Activated CD8-positive, alpha-beta memory T cell treated with anti-CD3 and anti-CD28 coated beads, Interleukin-2, amount 10 ng/mL, durations not matched to agents 7 days and 5 days (primary cell): ENCODE measurements at regions not wholly inside any gene's neighbourhood (a gene's known extent, or its start where the extent isn't known, plus 50 kb on each side); places are given as distances from the start of the nearest gene placed in this dataset.

Experiments used
- ATAC-seq: fragments of 150-1000 bp; cut with Tn5 transposase; one replicate; pipeline ENCODE4 v1.10.0; 2021; ENCODE audit warnings: moderate library complexity
- CTCF ChIA-PET: fragments of 350-600 bp; sonication (Branson Sonifier 250); formaldehyde crosslinking; loops from one replicate; lab custom pipeline; 2021; ENCODE audit warnings: antibody characterized with exemption; lab: Charles Lee
- DNase-seq: peaks from one replicate; pipeline ENCODE4 v3.0.0-alpha.2; 2020
- H3K27ac Mint-ChIP-seq: one replicate; pipeline ENCODE4 v1.8.0; 2021; ENCODE audit warnings: mild to moderate bottlenecking, mixed read lengths
- H3K27me3 Mint-ChIP-seq: one replicate; pipeline ENCODE4 v1.8.0; 2021; ENCODE audit warnings: mixed read lengths
- H3K36me3 Mint-ChIP-seq: one replicate; pipeline ENCODE4 v1.8.0; 2021; ENCODE audit warnings: mild to moderate bottlenecking, mixed read lengths
- H3K4me1 Mint-ChIP-seq: one replicate; pipeline ENCODE4 v1.8.0; 2021; ENCODE audit warnings: mixed read lengths
- H3K4me3 Mint-ChIP-seq: one replicate; pipeline ENCODE4 v1.8.0; 2021; ENCODE audit warnings: mild to moderate bottlenecking, moderate library complexity, mixed read lengths
- H3K9me3 Mint-ChIP-seq: one replicate; pipeline ENCODE4 v1.8.0; 2022; ENCODE audit warnings: low read depth, mixed read lengths

DNA sequence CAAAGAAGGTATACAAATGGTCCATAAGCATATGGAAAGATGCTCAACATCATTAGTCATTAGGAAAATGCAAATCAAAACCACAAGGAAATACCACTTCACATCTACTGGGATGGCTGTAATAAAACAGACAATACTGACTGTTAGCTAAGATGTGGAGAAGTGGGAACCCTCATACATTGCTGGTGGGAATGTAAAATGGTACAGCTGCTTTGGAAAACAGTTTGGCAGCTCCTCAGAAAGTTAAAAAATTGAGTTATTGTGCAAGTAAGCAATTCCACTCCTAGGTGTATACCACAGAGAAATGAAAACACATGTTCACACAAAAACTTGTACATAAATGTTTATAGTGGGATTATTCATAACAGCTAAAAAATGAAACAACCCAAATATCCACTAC lies 173.0 kb upstream of the JAG1 start:
- Mint-ChIP-seq H3K4me1 (no peaks in the 10 kb centered on the region), H3K9me3 (peaks cover 2% of the 10 kb centered on the region), H3K4me3 (no peak overlapping the region), H3K27me3 (no peaks in the 10 kb centered on the region), H3K36me3 (no peaks in the 10 kb centered on the region), H3K27ac (no peak overlapping the region)
- no peak for DNase-seq
- CTCF ChIA-PET, result no interaction called here
- ATAC-seq, result no peak

DNA sequence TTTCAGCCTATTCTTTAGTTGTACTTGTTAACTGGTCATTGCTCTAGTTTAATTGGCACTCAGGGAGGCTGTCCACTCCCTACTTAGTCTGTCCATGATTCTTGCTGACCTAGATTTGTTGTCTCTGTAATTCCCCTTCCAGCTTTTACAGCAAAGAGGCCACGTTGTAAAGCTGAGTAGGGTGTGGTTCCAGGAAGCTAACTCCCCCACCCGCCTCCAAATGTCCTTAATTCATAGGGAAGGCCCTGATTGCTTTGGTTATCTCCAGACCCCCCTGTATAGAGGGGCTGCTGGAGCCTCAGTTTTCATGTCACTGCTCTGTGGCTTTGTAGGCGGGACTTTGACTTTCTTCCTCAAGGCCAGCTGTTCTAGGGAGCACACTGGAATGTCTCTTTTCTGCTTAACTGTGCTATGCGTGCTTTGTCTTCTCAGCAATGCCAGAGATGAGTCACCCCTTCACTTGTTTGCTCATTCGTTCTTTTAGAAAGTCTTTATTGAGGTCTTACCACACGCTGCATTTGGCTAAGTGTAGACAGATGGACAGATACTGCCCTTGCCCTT lies 175.1 kb upstream of the JAG1 start:
- ATAC-seq, result no peak
- H3K9me3 Mint-ChIP-seq, result no peaks in the 10 kb centered on the region
- CTCF ChIA-PET, result no interaction called here
- no peak overlapping the region for H3K27ac Mint-ChIP-seq
- no peaks in the 10 kb centered on the region for H3K27me3 Mint-ChIP-seq
- no peaks in the 10 kb centered on the region for H3K4me1 Mint-ChIP-seq
- H3K4me3 Mint-ChIP-seq, result no peak overlapping the region
- no peak for DNase-seq
- H3K36me3 Mint-ChIP-seq, result no peaks in the 10 kb centered on the region

DNA sequence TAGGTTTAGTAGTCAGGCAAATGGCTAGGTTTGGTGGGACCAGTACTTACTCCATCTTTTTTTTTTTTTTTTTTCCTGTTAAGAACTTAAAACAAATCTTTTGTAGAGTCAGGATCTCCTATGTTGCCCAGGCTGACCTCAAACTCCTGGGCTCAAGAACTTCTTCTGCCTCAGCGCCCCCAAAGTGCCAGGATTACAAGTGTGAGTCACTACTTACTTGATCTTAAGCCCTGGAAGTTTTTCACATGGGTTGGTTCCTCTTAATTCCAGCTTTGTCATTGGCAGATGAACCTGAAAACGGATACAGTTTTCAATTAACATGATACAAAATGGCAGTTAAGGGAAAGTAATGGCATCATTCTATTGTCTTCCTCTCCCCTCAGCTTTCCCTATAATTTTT lies 179.4 kb upstream of the JAG1 start:
- Mint-ChIP-seq H3K9me3 (no peaks in the 10 kb centered on the region), H3K4me1 (no peaks in the 10 kb centered on the region), H3K27me3 (no peaks in the 10 kb centered on the region), H3K4me3 (no peak overlapping the region), H3K27ac (no peak overlapping the region), H3K36me3 (no peaks in the 10 kb centered on the region)
- DNase-seq (no peak), ATAC-seq (no peak)
- CTCF ChIA-PET, result no interaction called here

DNA sequence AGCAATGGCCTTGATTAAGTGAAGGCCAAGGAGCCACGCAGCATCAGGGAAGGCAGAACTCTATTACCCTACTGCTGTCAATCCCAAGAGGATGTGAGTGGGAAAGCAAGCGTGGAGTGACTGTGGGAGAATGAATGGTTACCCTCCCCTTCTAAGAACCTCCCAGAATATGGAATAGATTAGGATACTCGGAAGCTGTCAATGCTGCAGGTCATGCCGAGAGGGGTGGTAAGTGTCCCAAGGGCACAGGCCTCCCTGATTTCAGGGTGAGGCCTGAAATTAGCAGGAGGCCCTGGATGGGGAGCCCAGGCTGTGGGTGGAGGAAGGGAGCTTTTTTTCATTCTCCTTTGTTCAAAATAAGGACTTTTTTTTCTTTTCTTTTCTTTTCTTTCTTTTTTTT lies 179.9 kb upstream of the JAG1 start:
- Mint-ChIP-seq H3K9me3 (no peaks in the 10 kb centered on the region), H3K36me3 (no peaks in the 10 kb centered on the region), H3K27me3 (no peaks in the 10 kb centered on the region), H3K27ac (no peak overlapping the region), H3K4me1 (no peaks in the 10 kb centered on the region), H3K4me3 (no peak overlapping the region)
- CTCF ChIA-PET, result no interaction called here
- ATAC-seq (no peak), DNase-seq (no peak)

DNA sequence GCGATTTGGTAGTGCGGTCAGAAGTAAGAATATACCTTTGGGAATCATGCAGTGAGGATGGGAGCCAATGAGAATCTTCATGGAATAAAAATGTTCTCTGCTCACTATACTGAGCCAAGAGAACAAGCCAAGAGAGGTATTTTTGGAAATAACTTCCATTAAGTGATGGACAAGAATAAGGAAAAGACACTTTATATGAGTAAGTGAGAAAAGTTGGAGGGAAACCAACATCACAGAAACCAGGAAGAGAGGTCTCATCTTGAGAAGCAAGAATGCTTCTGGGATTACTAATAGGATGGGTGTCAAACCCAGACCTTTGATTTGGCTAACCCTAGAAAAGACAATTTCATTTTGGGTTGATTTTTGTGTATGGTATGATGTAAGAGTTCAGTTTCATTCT lies 181.2 kb upstream of the JAG1 start:
- ATAC-seq (no peak), DNase-seq (no peak)
- CTCF ChIA-PET, result no interaction called here
- Mint-ChIP-seq H3K27ac (no peak overlapping the region), H3K4me1 (no peaks in the 10 kb centered on the region), H3K4me3 (no peak overlapping the region), H3K36me3 (no peaks in the 10 kb centered on the region), H3K9me3 (peaks cover 2% of the 10 kb centered on the region), H3K27me3 (no peaks in the 10 kb centered on the region)

DNA sequence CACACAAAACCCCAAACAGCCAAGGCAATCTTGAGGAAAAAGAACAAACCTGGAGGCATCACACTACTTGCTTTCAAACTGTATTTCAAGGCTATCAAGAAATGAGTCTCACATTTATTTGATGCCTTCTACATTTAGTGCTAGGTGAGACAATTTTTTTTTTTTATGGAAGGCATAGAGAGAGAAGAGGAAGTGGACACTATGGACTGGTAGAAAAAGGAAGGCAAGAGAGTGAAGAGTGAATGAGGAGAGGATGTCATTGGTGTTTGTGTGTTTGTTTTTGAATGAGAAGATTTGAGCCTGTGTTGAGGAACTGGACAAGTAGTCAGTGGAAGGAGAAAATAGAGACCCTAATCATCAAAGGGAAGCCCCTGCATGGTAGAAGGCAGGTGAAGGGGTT lies 182.0 kb upstream of the JAG1 start:
- ATAC-seq, result no peak
- H3K36me3 Mint-ChIP-seq, result no peaks in the 10 kb centered on the region
- no peaks in the 10 kb centered on the region for H3K27me3 Mint-ChIP-seq
- H3K4me3 Mint-ChIP-seq, result no peak overlapping the region
- CTCF ChIA-PET, result no interaction called here
- DNase-seq, result no peak
- H3K4me1 Mint-ChIP-seq, result no peaks in the 10 kb centered on the region
- H3K27ac Mint-ChIP-seq, result no peak overlapping the region
- peaks cover 2% of the 10 kb centered on the region for H3K9me3 Mint-ChIP-seq

DNA sequence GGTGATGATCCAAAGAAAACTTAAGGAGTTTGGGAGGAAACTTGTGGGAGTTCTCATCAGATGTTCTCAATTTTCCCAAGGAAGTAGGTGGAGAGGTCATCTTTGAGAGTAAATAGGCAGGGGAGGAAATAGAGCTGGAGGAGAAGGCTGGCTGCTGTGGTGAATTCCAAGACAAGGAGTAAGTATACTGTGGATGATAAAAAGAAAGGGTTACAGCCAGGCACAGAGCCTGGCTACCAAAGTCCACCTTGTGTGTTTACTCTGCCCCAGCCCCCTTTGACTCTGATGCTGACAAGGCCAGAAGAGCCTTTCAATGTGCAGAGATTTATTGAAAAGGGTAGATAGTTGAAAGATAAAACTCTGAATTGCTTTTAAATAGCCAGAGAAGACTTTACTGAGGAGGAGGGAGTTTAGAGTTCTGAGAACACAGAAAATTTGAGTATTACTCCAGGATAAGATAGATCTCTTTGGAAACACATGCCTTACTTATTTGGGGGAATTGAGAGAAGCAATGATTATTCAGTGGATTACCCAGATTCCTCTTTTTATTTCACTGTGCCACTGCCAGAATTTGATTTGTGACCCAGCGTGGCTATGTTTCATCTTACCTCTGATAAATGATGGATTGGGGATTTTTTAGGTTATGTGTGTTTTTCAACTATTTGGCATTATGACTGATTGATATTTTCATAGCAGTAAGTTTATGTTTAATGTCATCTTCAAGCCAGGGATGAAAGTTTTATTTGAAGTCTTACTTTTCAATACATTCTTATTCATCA lies 182.6 kb upstream of the JAG1 start:
- H3K27ac Mint-ChIP-seq, result no peak overlapping the region
- ATAC-seq (no peak), DNase-seq (no peak)
- H3K9me3 Mint-ChIP-seq, result peaks cover 2% of the 10 kb centered on the region
- CTCF ChIA-PET, result no interaction called here
- H3K4me3 Mint-ChIP-seq, result no peak overlapping the region
- no peaks in the 10 kb centered on the region for H3K27me3 Mint-ChIP-seq
- no peaks in the 10 kb centered on the region for H3K4me1 Mint-ChIP-seq
- H3K36me3 Mint-ChIP-seq, result no peaks in the 10 kb centered on the region

DNA sequence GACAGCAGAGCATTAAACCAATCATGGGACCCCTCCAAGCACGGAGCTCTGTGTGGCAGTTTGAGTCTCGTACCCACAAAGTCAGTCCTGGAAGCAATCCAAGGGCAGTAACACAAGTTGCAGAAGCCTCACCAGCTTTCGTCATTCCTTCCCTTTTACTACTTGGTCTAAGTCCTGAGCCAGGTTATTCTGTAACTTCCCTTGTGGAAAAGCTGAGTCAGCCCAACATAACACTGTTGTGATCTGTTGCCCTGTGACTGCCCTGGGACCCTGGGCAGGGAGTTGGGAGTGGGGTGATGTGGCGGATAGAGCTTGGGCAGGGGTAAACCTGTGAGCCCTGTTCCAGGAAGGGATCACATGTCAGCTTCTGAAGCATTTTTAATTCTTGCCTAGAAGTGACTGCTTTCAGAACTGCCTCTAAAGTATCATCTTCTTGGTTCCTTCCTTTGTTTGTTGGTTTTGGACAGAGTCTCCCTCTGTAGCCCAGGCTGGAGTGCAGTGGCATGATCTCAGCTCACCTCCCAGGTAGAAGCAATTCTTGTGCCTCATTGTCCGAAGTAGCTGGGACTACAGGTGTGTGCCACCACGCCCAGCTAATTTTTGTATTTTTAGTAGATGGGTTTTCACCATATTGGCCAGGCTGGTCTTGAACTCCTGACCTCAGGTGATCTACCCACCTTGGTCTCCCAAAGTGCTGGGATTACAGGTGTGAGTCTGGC lies 183.7 kb upstream of the JAG1 start:
- no peak overlapping the region for H3K4me3 Mint-ChIP-seq
- CTCF ChIA-PET, result no interaction called here
- H3K36me3 Mint-ChIP-seq, result no peaks in the 10 kb centered on the region
- H3K9me3 Mint-ChIP-seq, result peaks cover 2% of the 10 kb centered on the region
- ATAC-seq (no peak), DNase-seq (no peak)
- H3K27ac Mint-ChIP-seq, result no peak overlapping the region
- H3K27me3 Mint-ChIP-seq, result no peaks in the 10 kb centered on the region
- no peaks in the 10 kb centered on the region for H3K4me1 Mint-ChIP-seq

DNA sequence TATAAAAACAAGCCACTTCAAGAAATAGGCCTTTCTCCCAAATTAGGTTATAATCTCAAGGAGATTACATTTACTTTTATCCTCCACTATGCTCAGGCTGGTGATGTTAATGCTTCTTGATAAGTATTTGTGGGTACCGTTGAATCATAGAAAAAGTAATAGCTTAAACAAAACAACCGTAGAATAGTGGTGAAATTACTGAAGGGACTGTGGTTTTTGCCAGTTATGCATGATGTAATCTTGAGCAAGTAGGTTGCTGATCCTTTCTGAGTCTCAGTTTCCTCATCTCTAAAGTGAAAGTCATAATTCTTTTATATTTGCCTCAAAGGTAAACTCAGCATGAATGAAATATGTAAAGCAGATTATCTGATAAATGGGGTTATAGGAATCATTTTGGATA lies 187.3 kb upstream of the JAG1 start:
- CTCF ChIA-PET, result no interaction called here

DNA sequence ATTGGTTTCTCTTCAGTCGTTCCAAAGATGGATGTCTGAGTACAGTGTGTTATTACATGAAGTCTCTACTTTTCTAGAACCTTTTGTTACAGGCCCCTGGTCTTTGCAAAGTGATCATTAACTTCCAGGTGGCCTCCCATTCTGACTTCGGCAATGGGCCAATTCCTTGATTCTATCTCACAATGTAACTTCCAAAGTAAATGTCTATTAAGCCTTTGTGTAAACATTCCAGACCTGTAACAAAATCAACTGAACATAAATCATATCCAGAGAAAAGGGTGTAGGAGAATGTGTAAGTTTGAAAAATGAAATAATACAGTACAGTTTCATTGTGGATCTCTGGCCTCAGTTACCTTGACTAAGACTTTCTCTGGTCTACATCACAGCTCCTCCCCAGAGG lies 187.8 kb upstream of the JAG1 start:
- no peak overlapping the region for H3K4me3 Mint-ChIP-seq
- H3K4me1 Mint-ChIP-seq, result no peaks in the 10 kb centered on the region
- no peak overlapping the region for H3K27ac Mint-ChIP-seq
- H3K9me3 Mint-ChIP-seq, result peaks cover 6% of the 10 kb centered on the region
- H3K36me3 Mint-ChIP-seq, result no peaks in the 10 kb centered on the region
- no peak for ATAC-seq
- H3K27me3 Mint-ChIP-seq, result no peaks in the 10 kb centered on the region
- CTCF ChIA-PET, result no interaction called here
- no peak for DNase-seq

More for the DNA sequence above, 187.3 kb upstream of the JAG1 start:
- Mint-ChIP-seq H3K27me3 (no peaks in the 10 kb centered on the region), H3K4me1 (no peaks in the 10 kb centered on the region), H3K36me3 (no peaks in the 10 kb centered on the region), H3K9me3 (peaks cover 6% of the 10 kb centered on the region), H3K4me3 (no peak overlapping the region), H3K27ac (no peak overlapping the region)
- DNase-seq, result no peak
- ATAC-seq, result no peak

DNA sequence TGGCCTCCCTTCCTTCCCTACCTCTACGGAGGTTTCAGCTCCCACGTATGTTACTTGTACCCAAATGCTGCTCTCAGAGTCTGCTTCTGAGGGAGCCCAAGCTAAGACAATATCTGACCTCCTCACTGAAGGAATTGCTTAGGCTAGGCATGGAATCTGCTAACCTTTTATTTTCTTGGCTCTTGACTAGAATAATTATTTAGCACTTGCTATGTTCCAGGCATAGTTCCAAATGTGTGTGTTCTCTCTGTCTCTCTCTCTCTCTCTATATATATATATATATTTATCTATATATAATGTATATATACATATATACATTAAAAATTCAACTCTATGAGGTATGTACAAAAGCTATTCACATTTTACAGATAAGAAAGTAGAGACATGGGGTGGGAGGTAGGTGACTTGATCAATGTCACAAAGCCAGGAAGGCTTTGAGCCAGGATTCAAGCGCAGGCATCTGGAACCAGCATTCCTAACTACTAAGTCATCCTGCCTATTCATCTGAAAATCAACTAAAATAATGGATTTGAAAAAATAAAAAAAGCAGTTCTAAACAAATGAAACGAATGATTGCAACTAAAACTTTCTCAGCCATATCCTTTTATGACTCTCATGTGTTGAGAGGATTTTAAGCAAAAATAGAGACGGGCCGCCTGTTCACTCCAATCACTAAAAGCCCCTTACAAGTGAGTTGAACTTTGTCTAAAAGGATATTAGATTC lies 189.7 kb upstream of the JAG1 start:
- CTCF ChIA-PET, result no interaction called here
- H3K9me3 Mint-ChIP-seq, result peaks cover 6% of the 10 kb centered on the region
- ATAC-seq (no peak), DNase-seq (no peak)
- H3K27me3 Mint-ChIP-seq, result no peaks in the 10 kb centered on the region
- H3K4me3 Mint-ChIP-seq, result no peak overlapping the region
- no peaks in the 10 kb centered on the region for H3K4me1 Mint-ChIP-seq
- H3K36me3 Mint-ChIP-seq, result no peaks in the 10 kb centered on the region
- H3K27ac Mint-ChIP-seq, result no peak overlapping the region

DNA sequence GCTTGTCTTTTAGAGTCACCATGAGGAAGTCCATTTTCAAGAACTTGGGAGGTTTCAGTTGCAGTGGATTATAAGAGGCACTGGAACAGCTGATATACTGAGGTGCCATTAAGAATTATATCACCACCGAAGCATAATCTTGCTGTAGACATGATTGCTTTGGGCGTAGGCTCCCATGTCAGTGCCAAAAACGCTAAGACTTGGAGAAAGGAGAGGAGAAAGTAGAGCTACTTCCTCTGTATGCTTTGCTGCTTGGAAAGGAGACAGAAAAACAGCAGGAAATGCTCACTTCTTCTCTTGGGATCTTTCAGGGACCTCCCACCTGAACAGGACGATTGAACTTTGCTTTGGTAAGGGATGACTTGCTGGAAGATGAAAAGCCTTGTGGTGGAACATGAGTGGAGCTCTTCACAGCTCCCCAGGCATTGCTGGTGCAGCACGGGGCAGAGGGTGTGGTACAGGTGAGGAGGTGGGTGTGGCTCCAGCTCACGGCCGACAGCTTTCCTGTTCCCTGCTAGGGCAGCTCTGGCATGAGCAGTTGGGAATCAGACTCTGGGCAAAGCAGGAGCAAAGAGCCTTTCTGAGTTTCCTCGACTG lies 190.4 kb upstream of the JAG1 start:
- H3K4me3 Mint-ChIP-seq, result no peak overlapping the region
- H3K36me3 Mint-ChIP-seq, result no peaks in the 10 kb centered on the region
- CTCF ChIA-PET, result no interaction called here
- no peak for ATAC-seq
- H3K27me3 Mint-ChIP-seq, result no peaks in the 10 kb centered on the region
- H3K9me3 Mint-ChIP-seq, result peaks cover 6% of the 10 kb centered on the region
- no peak for DNase-seq
- no peaks in the 10 kb centered on the region for H3K4me1 Mint-ChIP-seq
- H3K27ac Mint-ChIP-seq, result no peak overlapping the region

DNA sequence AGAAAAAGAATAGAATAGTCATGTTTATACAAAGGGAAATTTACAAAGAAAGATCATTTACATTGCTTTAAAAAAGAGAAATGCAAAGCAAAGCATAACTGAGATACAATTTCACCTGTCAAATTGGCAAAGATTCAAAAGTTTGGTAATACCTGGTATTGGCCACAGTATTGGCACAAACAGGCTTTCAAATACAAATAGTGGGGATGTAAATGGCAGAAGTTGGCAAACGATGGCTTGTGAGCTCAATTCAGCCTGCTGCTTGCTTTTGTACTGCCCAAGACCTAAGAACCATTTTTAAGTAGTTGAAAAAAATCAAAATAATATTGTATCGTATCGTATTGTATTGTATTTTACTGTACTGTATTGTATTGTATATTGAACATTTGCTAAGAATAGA lies 194.5 kb upstream of the JAG1 start:
- ATAC-seq (no peak), DNase-seq (no peak)
- Mint-ChIP-seq H3K9me3 (peaks cover 4% of the 10 kb centered on the region), H3K36me3 (no peaks in the 10 kb centered on the region), H3K4me1 (no peaks in the 10 kb centered on the region), H3K4me3 (no peak overlapping the region), H3K27ac (no peak overlapping the region), H3K27me3 (no peaks in the 10 kb centered on the region)
- CTCF ChIA-PET, result no interaction called here
